ENCODE measurements at regions not wholly inside any gene's neighbourhood (a gene's known extent, or its start where the extent isn't known, plus 50 kb on each side); places are given as distances from the start of the nearest gene placed in this dataset.

DNA sequence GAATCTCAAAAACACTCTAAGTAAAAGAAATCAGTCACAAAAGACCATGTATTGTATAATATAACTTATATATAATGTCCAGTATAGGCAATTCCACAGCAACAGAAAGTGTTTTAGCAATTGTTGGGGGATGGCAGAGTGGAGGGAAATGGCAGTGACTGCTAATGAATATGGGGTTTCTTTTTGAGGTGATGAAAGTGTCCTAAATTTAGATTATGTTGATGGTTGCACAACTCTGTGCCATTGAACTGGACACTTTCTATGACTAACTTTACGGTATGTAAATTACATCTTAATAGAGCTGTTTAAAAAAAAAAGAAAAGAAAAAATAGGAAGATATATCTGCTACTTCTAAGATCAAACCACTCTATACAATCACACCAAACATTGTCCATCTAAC is 124.9 kb upstream of the ZNF462 start:
- Histone ChIP-seq H3K36me3 (no peaks in the 10 kb centered on the region), H3K27ac (peak overlapping the region in 3 of 4 donors; percentile 28 to 52 (median 44)), H3K4me1 (peaks cover 0 to 19% (median 4%) of the 10 kb centered on the region in 3 donors), H3K9me3 (no peaks in the 10 kb centered on the region), H3K27me3 (no peaks in the 10 kb centered on the region), H3K4me3 (no peak overlapping the region)
- peak; percentile 34 for ATAC-seq
- 60 to 82% methylated on average over 1 of the region's 1 CpG for WGBS, 2 donors (ENCODE audit: low coverage in 1 of 2)
- TF ChIP-seq POLR2A (IDR thresholded peaks at IDR 0.05) (no peak), EP300 (IDR thresholded peaks at IDR 0.05) (no peak), POLR2AphosphoS5 (IDR thresholded peaks at IDR 0.05) (no peak)
- TF ChIP-seq, protein P1, sequence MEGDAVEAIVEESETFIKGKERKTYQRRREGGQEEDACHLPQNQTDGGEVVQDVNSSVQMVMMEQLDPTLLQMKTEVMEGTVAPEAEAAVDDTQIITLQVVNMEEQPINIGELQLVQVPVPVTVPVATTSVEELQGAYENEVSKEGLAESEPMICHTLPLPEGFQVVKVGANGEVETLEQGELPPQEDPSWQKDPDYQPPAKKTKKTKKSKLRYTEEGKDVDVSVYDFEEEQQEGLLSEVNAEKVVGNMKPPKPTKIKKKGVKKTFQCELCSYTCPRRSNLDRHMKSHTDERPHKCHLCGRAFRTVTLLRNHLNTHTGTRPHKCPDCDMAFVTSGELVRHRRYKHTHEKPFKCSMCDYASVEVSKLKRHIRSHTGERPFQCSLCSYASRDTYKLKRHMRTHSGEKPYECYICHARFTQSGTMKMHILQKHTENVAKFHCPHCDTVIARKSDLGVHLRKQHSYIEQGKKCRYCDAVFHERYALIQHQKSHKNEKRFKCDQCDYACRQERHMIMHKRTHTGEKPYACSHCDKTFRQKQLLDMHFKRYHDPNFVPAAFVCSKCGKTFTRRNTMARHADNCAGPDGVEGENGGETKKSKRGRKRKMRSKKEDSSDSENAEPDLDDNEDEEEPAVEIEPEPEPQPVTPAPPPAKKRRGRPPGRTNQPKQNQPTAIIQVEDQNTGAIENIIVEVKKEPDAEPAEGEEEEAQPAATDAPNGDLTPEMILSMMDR (IDR thresholded peaks at IDR 0.05) = no peak

DNA sequence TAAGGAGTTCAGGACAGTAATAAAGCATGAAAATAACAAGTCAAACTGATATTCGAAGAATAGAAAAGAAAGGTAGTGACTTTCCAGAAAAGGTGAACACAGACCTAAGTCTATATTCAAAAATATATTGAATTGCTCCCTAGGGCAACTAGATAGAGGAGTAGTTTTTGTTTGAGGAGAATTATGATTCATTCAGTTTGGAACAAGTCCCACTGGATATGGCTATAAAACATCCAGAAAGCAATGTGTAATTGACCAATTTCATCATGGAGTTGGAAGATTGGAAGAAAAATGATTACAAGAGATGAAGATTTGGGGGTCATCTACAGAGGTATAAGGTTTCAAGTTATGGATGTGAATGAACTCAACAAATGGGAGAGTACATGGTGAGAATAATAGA is 117.5 kb upstream of the ZNF462 start:
- 63% methylated on average over 1 of the region's 1 CpG; no CpG with 5 or more reads in 1 of the 2 donors for WGBS, 2 donors (ENCODE audit: low coverage in 1 of 2)
- Histone ChIP-seq H3K4me3 (no peak overlapping the region), H3K27me3 (no peaks in the 10 kb centered on the region), H3K9me3 (no peaks in the 10 kb centered on the region), H3K4me1 (peaks cover 0 to 4% (median 0%) of the 10 kb centered on the region in 3 donors), H3K27ac (no peak overlapping the region), H3K36me3 (no peaks in the 10 kb centered on the region)
- no peak for TF ChIP-seq POLR2A (IDR thresholded peaks at IDR 0.05)
- TF ChIP-seq, protein P1 (IDR thresholded peaks at IDR 0.05) = no peak
- TF ChIP-seq POLR2AphosphoS5 (IDR thresholded peaks at IDR 0.05) = no peak
- no peak for TF ChIP-seq EP300 (IDR thresholded peaks at IDR 0.05)
- no peak for ATAC-seq

DNA sequence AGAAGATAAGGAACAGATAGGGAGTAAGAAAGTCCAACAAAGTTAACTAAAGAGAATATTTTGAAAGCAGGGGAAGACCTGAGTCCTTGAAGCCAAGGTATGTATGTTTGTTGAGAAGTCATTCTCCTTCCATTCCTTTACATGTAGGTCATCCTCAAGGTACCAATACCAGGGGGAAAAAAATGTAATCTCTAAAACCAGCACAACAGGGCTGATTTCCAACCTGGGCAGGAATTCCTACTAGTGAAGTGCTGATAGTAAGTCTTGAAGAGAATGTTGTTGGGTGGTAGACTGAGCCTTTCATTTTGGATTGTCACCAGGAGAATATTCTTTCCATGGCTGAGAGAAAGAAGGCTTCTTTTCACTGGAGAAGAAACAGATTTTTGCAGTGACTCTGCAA is 117.1 kb upstream of the ZNF462 start:
- Histone ChIP-seq H3K4me1 (peaks cover 0 to 4% (median 0%) of the 10 kb centered on the region in 3 donors), H3K4me3 (no peak overlapping the region), H3K9me3 (no peaks in the 10 kb centered on the region), H3K27me3 (no peaks in the 10 kb centered on the region), H3K36me3 (no peaks in the 10 kb centered on the region), H3K27ac (no peak overlapping the region)
- no peak for ATAC-seq
- no peak for TF ChIP-seq POLR2AphosphoS5 (IDR thresholded peaks at IDR 0.05)
- no peak for TF ChIP-seq POLR2A (IDR thresholded peaks at IDR 0.05)
- TF ChIP-seq EP300 (IDR thresholded peaks at IDR 0.05) = no peak
- TF ChIP-seq, protein P1 (IDR thresholded peaks at IDR 0.05) = no peak

DNA sequence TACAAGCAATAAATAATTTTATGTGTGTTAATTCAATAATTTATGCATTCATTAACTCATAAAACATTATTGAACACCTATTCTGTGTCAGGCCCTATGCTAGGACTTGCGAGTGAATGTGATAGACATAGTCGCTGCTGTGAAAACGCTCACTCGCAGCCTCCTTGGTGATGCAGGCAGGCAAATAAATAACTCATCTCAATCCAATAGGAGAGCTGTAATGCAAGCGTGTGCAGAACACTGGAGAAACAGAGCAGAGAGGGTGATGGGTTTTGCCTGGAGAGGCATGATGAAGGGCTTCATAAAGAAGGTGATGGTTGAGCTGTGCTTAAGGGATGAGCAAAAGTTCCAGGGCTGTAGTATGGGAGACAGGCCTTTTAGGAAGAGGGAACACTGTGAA is 111.3 kb upstream of the ZNF462 start:
- H3K9me3 ChIP-seq = no peaks in the 10 kb centered on the region
- H3K36me3 ChIP-seq = no peaks in the 10 kb centered on the region
- TF ChIP-seq POLR2A (IDR thresholded peaks at IDR 0.05) (no peak), POLR2AphosphoS5 (IDR thresholded peaks at IDR 0.05) (no peak), EP300 (IDR thresholded peaks at IDR 0.05) (no peak)
- TF ChIP-seq, protein P1 (IDR thresholded peaks at IDR 0.05) = no peak
- peaks cover 0 to 7% (median 0%) of the 10 kb centered on the region in 3 donors for H3K4me1 ChIP-seq
- no peak overlapping the region for H3K4me3 ChIP-seq
- ATAC-seq = no peak
- no peak overlapping the region for H3K27ac ChIP-seq
- H3K27me3 ChIP-seq = no peaks in the 10 kb centered on the region
- WGBS, 2 donors (ENCODE audit: low coverage in 1 of 2) = 77 to 100% methylated on average over 4 of the region's 5 CpGs

DNA sequence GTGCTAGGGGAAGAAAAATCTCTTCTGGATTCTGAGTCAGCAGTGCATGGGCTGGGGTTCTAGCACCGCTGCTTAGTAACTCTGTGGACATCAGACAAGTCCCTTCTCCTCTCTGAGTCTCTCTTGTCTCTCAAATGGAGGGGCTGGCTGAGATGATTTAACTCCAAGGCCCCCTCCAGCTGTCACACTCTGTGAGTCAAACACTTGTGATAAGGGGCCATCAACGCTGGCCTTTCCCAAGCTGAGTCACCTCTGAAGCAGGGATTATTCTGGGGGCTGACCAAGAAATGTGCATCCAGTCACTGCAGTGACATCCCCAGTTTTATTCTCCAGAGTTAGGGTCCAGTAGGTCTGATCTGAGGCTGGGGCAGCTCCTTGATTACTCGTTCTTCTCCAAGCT is 110.4 kb upstream of the ZNF462 start:
- WGBS, 2 donors (ENCODE audit: low coverage in 1 of 2) = 77 to 100% methylated on average over 1 to 2 of the region's 3 CpGs
- Histone ChIP-seq H3K9me3 (no peaks in the 10 kb centered on the region), H3K4me1 (peaks cover 0 to 7% (median 0%) of the 10 kb centered on the region in 3 donors), H3K36me3 (no peaks in the 10 kb centered on the region), H3K27ac (no peak overlapping the region), H3K4me3 (no peak overlapping the region), H3K27me3 (no peaks in the 10 kb centered on the region)
- ATAC-seq = no peak
- TF ChIP-seq, protein P1 (IDR thresholded peaks at IDR 0.05) = no peak
- no peak for TF ChIP-seq EP300 (IDR thresholded peaks at IDR 0.05)
- TF ChIP-seq POLR2A (IDR thresholded peaks at IDR 0.05) = no peak
- no peak for TF ChIP-seq POLR2AphosphoS5 (IDR thresholded peaks at IDR 0.05)
